ENCODE measurements at regions not wholly inside any gene's neighbourhood (a gene's known extent, or its start where the extent isn't known, plus 50 kb on each side); places are given as distances from the start of the nearest gene placed in this dataset.

DNA sequence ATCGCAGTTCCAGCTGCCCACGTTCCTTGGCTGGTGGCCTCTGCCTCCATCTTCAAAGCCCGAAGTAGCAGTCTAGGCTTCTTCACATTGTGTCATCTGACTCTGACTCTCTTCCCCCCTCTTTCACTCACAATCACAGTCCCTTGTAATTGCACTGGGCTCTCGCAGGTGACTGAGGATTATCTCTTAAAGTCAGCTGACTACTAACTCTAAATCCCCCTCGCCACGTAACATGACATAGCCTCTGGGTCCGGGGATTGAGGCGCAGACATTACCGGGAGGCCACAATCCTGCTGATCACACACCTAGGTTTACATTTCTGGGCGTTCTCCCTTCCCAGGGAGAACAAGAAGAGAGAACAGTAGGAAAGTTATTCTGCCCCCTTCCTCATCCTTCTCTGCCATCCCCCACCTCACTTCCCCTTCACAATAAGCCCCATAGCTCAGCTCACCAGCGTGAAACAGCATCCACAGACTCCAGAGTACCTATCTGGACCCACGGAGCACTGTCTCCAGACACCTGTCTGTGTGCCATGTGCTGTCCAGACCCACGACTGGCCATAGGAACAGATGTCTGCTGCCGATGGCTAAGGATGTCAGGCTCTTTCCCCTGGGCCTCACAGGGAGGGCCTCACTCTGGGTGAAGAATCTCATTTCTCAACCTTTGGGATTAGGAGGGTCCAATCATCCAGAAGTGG lies 64.3 kb upstream of the FZD7 start:
- DNase-seq: no peak

DNA sequence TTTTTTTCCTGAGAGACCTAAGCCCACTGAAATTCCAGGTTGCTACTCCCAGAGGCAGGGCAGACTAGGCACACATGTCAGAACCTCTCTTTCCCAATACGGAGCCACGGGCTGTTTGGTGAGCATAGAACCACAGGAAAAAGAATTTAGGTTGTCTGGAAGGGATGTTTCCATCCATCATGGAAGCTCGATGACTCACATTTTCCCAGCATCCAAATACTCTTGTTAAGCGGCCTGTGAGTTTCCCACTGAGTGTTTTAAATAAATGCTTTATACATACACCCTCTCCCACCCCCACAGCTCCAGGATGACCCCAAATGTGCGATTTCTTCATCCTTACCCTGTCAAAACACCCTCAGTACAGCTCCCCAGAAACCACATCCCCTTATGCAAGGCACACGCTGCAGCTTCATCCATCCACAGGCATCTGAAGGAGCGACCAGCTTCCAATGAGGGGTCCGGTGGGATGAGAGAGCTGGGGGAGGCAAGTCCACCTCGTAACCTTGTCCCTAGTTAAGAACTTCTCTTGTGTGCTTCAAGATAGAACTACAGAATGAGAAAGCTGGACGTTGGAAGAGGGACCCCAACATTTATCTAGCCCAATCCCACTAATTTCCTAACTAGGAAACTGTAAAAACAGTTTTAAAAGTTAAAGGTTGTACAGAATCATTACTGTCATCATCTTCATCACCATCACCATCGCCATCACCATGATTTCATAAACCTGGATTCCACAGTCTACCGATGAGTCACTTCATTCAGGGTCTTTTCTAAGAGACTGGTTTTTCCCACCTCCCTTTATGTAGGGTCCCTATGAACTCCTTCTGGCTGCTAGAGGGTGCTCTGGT lies 63.5 kb upstream of the FZD7 start:
- no peak for DNase-seq

DNA sequence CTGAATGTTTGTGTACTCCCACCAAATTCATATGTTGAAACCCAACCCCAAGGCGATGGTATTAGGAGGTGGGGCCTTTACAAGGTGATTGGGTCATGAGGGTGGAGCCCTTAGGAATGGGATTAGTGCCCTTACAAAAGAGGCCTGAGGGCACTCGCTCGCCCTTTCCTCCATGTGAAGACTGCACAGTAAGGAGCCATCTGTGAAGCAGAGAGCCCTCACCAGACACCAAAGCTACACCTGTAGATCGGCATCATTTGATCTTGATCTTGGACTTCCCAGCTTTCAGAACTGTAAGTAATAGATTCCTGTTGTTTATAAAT lies 62.9 kb upstream of the FZD7 start:
- DNase-seq: no peak

DNA sequence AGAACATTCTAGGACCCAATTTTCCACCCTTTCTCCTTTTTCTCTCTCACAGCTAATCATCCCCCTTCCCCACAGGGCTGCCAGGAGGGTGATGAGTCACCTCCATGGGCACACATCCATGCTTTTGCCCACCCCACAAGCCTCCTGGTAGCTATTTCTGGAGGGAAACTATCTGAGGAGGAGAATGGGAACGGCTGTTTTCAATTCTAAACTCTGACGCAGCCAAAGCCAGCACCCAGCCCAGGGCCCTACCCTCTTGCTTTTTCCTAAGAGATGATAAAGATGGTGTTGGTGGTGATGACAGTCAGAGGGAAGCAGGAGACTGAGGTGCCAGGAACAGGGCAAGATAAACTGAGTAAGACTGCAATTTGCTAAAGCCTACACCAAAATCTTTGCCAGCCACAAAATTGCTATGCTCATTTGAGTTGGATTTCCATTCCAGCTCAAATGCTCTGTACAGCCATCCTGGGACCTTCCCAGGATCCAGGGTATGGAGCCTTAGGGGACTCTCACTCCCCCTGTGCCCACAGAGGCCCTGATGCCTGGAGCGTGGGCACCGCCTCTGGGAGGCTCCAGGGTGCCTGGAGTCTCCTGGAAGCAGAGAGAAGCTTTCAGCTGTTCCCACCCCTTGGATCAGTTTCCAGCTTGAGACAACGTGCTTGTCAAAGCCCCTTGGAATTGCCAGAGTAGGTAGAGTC lies 62.0 kb upstream of the FZD7 start:
- no peak for DNase-seq

DNA sequence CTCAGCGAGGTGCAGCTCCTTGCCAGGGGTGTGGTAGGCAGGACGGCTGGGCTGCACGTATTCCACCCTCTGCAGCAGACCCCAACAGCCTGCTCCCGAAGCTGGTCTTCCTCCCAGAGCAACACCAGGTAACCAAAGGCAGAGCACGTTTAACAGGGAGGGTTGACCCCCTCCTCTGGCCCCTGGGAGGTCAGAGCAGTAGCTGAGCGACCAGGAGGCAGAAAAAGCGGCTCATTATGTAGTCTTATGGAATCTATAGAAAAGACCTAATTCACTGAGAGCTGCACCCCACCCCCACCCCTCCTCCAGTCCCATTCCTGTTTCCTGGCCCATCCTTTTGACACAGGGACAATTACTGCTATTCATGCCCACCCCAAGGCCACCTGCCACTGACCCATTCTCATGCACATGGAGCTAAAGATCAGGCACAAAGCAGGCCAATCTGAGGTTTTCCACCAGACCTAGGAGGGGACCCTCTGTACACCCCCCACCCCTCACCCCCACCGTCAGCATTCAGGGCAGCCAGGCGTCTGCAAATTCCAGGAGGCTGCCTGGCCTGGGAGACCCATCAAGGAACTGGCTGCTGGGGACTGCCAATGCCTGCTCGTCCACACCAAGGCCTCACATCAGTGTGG lies 60.9 kb upstream of the FZD7 start:
- no peak for DNase-seq

DNA sequence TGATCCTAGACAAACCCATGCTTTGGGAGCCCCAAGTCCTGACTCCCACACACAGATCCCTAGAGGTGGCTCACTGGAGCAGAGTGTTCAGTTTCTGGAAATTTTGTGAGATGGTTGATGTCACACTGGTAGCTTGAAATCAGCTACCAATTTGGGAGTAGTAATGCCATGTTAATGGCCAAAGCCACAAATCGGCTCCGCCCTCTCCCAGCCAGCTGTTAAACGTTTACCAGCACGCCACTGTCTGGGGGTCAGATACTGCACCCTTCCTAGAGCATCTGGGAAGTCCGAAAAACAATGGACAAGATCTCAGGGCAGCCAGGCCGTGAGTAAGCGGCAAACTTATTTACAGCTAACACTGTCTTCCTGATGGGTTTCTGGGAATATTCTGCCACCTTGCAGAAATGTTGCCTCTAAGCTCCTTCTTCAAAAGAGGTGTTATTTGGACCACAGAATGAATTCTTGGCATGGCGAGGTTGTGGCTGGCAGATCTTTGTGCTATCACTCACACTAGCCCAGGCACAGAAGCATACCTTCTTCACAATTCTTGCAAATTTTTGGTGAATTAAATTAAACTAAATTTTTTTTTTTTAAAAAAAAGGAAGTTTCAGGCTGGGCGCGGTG lies 60.2 kb upstream of the FZD7 start:
- no peak for DNase-seq

DNA sequence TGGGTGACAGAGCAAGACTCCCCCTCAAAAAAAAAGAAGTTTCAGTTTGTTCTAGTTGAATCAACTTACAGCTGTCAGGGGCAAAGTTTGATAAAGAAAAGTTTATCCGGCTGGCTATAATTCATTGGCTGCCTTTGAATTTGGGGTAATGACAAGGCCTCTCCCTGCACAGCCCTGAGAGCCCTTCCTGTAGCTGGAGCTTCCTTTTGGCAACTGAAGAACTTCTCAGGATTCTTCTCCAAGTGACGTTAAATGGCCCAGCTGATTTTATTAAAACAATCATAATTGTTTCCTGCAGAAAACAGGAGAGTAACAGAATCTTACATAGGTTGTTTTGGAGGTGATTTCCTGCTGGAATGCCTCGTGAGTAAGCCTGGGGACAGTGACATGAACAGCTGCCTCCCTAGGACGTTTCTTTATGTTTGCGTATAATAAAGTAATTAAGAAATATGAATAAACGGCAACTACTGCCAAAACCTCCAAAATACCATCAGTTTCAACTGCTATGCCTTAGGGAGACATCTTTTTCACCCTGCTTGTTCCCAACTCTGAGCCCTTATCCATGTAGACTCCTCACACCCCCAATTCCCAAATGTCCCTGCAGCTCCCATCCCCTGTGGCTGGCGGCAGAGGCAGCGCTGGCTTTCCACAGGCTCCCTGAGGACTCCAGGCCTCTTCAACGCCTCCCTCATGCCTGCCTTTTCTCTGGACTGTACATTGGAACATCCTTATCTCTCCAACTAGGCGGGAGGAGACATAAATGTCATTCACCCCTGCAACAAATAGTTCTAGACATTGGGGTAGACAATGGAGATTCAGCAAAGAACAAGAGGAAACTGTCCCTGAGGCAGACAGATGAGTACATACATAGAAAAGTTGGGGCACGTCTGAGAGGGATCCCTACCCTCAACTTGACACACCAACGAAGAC lies 59.2 kb upstream of the FZD7 start:
- DNase-seq: no peak

DNA sequence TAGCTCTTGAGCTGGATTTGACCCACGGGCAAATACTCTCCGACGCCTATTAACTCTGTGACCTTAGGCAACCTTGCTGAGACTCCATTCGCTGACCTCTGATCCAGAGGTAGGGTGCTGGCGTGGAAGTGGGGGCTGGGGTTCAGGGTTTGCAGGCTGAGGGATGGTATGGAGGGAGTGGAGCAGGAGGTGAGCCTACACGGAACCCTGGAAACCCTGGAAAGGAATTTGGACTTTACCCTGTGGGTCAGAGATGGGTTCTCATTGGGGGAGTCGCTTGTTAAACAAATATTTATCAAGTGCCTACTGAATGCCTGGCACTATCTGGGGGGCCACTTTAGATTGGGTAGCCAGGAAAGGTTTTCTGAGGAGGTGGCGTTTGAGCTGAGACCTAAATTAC lies 58.2 kb upstream of the FZD7 start:
- no peak for DNase-seq

DNA sequence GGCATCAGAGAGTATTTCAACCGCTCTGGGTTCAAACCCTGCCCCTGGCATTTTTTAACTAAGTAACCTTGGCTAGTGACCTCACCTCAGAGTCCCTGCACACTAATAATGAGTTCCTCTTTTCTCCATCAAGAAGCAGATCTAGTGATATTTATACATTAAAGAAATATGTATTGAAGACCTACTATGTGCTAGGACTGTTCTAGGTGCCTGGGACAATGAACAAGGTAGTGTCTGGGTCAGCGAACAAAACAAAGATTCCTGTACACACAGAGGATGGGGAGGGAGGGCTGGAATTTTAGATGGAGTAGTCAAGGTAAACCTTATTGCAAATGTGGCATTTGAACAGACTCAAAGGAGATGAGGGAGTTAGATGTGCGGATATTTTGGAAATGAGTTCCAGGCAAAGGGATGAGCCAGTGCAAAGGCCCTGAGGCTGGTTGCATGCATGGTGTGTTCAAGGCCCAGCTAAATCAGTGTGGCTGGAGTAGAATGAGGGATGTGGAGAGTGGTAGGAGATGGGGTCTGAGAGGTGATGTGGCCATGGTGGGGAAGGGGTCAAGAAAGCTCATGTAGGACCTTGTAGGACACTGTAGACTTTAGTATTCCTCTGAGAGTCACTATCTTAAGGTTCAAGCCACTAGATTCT lies 57.6 kb upstream of the FZD7 start:
- no peak for DNase-seq

DNA sequence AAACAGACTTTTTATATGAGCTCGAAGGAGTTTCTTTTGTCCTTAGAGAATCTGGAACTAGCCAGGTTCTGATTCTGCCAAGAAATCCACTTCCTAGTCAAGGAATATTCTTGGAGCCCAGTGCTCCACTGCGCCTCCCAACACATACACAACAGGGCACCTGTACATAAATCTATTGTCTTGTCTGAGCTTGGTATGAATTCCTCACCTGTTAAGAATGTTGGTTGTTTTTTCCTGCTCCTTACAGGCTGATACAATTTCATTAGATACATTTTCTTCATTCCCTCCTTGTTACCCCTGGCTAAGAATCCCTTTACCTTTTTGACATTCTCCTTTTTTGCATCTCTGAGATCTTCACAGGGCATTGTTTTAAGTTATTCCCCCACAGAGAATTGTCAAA lies 56.0 kb upstream of the FZD7 start:
- no peak for DNase-seq

DNA sequence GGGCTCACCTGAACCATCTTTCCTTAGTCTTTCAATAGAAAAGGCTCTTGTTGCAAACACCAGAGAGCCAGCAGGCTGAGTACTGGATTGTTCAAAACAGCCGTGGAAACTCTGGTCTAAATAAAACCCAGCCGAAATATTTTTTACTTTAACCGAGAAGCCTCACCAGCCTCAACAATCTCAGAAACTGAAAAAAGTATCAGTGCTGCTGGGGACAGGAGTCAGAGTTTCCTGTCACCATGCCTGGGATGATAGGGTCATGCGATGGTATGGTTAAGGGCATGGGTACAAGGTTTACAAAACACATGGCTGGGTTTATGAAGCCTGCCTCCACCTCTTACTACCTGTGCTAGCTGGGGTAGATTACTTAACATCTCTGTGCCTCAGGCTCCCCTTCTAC lies 55.3 kb upstream of the FZD7 start:
- no peak for DNase-seq

DNA sequence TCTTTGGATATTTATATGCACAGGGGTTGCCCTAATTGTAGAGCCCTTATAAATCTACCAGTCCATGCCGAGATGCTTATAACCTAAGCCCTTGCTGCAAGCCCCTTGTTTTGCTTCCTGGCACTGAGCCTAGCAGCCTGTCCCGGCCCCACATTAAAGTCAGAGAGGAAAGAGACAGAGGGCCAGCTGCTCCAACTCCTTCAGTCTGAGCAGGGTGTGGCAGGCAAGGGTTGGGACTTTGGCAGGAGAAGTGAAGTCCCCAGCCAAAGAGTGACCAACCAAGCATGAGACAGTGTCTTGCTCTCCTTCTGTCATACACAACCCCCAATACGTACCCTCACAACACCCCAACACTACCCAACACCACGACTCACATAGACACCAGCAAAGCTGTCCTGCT lies 54.7 kb upstream of the FZD7 start:
- no peak for DNase-seq

DNA sequence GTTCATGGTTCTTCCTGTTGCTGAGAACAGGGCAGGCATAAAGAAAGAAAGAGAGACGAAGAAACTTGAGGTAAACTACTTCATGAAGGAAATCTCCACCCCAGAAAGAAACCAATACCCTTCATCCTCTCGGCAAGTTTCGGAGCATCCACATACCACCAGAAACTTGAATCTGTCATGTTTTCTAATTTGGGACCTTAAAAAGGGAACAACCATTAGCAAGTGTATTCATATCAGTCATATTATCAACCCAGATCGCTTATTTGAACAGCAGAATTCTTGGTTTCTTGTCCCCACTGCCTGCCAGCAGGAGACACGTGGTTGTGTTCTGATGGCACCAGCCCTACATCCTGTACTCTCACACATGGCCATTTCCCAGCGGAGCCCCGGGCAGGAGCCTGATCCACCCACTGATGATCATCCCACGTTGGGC lies 53.2 kb upstream of the FZD7 start:
- no peak for DNase-seq

DNA sequence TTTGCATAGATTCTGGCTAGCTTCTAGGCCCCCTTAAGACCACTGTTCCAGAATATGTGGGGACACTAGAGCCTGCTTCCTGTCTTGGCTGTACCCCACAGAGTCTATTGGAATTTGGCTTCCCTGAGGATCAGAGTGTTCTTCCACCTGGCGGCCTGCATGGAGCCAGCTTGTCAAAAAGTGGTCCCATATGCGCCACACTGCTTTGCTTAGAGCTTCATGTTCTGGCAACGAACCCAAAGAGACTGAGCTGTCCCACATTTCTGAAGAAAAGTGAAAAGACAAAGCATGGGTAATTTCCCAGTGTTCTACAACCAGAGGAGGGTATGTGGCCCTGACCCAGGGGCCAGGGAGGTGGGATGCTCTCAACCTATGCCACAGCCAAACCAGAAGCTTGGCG lies 52.7 kb upstream of the FZD7 start:
- DNase-seq: no peak

DNA sequence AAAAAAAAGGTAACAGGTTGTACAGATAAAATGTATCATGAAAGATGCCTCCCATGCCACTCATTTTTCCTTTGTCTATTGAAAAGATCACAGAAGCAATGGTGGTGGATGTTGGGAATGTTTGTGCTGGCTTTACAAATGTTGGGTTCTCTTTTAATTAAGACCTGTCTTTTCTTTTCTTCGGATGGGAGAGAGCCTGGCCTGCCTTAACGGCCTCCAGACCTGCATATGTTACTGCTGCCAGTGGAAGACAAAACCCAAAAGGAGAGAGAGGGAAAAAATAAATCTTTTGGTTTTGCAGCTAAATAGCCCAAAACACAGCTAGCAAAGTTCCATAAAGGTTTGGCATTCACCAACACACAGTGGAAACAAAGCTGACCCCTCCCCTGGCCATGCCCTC lies 50.5 kb upstream of the FZD7 start:
- no peak for DNase-seq

DNA sequence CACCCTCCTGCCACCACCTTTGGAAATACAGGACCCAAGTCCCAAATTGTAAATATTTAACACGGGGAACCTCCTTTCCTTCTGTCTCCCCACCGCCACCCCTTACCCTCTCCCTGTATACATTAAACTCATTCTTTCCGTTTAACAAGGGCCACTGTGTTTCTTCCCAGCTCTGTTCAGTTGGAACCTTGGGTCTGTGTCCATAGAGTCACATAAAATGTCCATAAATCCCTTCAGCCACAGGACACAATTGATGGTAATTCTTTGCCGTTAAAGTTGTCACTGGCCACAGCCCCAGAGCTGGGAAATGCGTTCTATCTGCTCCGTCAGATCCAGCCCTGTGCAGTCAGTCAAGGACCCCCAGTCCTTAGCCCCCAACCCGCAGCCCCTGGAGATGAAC lies 49.9 kb upstream of the FZD7 start:
- DNase-seq: no peak
